ENCODE measurements at regions not wholly inside any gene's neighbourhood (a gene's known extent, or its start where the extent isn't known, plus 50 kb on each side); places are given as distances from the start of the nearest gene placed in this dataset.
A peak's percentile ranks its signal among the peaks of the same experiment; 100 is the strongest.

DNA sequence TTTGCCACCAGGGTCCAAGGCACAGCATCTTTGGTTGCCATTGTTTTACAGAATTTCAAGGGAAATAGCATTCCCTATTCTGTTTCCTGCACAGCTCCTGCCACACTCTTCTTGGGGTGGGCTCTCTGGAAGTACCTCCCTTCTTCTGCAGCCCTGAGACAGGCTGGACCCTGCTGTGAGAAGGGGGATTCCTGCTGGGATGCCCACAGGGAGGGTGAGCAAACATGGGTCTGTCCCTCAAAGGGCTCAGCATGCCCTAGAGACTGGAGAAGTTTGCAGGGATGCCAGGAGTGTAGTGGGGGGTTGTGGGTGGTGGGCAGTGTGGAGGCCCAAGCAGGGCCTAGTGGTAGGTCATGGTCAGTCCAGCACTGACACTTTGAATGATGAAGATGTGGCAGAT lies 222.2 kb upstream of the GPR26 start:
- Histone ChIP-seq H3K27me3 (peaks cover 6% of the 10 kb centered on the region; the same call in 1 of the 2 replicates), H3K36me3 (no peaks in the 10 kb centered on the region), H3K9me3 (no peaks in the 10 kb centered on the region), H3K4me3 (no peak overlapping the region)
- DNase-seq = no peak

- H3K9me3 ChIP-seq = no peaks in the 10 kb centered on the region
- H3K36me3 ChIP-seq = no peaks in the 10 kb centered on the region
- H3K27me3 ChIP-seq = no peaks in the 10 kb centered on the region
- H3K4me3 ChIP-seq = no peak overlapping the region
- DNase-seq = no peak
These were observed 220.8 kb upstream of the GPR26 start for GRCh38 chr10:123445261-123445775.

DNA sequence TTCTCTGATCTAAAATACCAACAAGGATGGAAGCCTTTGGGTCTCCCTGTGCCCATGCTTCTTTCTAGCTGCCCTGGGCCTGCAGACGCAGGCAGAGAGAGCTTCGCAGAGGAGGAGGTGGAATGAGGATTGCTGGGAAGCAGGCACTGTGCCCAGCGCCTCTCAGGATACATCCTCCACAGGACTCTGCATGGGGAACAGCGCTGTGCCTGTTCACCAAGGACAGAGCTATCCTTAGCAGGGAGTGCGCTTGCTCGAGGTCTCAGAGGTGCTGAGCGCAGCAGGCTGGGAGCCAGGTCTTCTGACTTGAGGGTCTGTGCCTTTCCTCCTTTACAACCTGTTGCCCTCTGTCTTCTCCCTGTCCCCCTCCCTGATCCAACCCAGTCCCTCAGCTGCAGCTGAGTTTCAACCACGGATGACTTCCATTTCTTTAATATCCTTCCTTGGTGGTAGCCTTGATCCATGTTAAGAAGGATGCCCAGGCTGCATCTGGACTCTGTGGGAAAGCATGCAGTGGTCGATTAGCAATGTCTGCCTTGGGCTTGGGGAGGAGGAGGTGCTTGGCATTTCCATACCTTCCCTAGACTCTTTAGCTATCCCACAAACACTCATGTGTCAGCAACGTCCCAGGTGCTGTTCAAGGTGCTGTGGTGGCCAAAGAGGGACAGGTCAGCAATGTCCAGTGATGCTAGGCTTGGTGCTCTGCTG lies 219.6 kb upstream of the GPR26 start:
- Histone ChIP-seq H3K36me3 (no peaks in the 10 kb centered on the region), H3K4me3 (no peak overlapping the region), H3K27me3 (no peaks in the 10 kb centered on the region), H3K9me3 (no peaks in the 10 kb centered on the region)
- no peak for DNase-seq

GRCh38 chr10:123449234-123449962 lies 216.8 kb upstream of the GPR26 start:
- Histone ChIP-seq H3K27me3 (no peaks in the 10 kb centered on the region), H3K36me3 (no peaks in the 10 kb centered on the region), H3K9me3 (no peaks in the 10 kb centered on the region), H3K4me3 (no peak overlapping the region)
- DNase-seq = no peak

DNA sequence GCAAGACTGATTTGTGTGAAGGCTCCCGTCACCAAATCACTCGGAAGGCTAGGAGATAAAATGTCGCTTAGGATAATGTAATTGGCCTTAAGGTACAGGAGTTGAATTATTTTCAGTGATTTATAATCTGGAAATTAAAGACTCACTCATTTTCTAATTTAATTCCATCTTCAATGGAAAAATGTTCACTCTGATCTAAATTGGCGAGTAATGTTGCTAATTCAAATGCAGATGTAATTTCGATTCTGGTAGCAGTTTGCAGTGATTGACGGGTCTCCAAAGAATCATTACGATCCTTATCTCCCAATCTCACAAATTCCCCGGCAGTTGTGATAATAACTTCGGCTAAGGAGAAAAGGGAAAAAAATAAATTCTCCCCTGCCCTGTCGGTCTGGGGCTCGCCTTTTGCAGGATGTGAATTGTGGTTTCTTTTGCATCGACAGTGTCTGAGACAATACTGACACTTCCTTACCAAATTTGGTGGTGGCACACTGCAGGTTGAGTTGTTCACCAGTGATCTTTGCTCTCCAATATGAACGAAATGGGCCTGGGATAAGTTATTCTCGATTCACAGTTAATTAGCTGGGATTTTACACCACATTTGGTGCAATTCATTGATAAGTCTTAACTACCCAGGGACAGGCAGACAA lies 215.1 kb upstream of the GPR26 start:
- Histone ChIP-seq H3K36me3 (no peaks in the 10 kb centered on the region), H3K27me3 (no peaks in the 10 kb centered on the region), H3K9me3 (no peaks in the 10 kb centered on the region), H3K4me3 (no peak overlapping the region)
- DNase-seq = no peak

DNA sequence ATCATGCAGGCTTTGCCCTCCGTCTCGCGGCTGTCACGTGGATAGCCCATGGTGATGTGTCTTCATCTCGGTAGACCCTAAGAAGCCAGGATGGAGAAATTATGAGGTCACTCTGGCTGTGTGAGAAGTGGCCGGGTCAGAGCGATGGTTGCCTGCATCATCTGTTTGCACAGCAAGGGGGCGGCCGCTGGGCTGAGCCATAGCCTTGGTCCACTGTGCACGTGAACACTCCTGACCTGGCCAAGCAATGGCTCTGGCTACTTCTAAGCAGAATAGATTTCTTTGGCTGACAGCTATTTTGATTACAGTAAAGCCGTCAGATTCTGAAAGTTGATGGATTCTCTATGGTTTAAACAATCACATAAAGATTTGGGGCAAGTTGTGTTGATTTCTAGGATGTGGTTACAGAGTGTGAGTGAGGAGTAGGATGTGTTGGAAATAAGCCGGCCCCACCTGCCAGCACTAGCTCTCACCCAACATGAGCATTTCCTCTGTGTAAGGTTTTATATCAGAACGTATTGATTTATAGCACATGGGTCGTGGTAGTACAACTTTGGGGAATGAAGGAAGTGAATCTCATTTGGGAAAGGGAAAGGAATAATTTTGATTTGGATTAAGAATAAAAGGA lies 214.4 kb upstream of the GPR26 start:
- Histone ChIP-seq H3K27me3 (no peaks in the 10 kb centered on the region), H3K9me3 (no peaks in the 10 kb centered on the region), H3K4me3 (no peak overlapping the region), H3K36me3 (no peaks in the 10 kb centered on the region)
- DNase-seq = no peak

- Histone ChIP-seq H3K36me3 (no peaks in the 10 kb centered on the region), H3K27me3 (no peaks in the 10 kb centered on the region), H3K9me3 (no peaks in the 10 kb centered on the region), H3K4me3 (no peak overlapping the region)
- no peak for DNase-seq
These were observed 211.2 kb upstream of the GPR26 start for GRCh38 chr10:123454987-123455386.

DNA sequence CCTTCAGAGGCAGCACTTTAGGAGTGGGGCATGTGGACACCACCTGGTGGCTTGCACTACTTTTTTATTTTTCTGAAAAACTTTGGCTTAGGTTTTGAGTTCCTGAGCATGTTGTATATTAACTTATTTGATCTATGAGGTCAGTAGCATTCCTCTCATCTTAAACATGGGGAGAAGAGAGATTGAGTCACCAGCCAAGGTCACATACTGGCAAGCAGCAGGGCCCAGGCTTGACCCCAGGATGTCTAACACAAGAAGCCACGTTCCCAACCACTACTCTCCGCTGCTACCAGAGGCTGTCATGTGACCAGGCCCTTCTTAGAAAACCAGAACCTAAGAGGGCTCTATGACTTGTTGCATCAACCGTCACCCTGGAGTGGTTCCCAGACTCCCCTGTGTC lies 210.3 kb upstream of the GPR26 start:
- no peak overlapping the region for H3K4me3 ChIP-seq
- peak; percentile 53 for DNase-seq
- H3K36me3 ChIP-seq = no peaks in the 10 kb centered on the region
- H3K9me3 ChIP-seq = no peaks in the 10 kb centered on the region
- H3K27me3 ChIP-seq = no peaks in the 10 kb centered on the region

GRCh38 chr10:123458933-123459332 lies 207.2 kb upstream of the GPR26 start:
- Histone ChIP-seq H3K36me3 (no peaks in the 10 kb centered on the region), H3K4me3 (no peak overlapping the region), H3K9me3 (no peaks in the 10 kb centered on the region), H3K27me3 (no peaks in the 10 kb centered on the region)
- no peak for DNase-seq

DNA sequence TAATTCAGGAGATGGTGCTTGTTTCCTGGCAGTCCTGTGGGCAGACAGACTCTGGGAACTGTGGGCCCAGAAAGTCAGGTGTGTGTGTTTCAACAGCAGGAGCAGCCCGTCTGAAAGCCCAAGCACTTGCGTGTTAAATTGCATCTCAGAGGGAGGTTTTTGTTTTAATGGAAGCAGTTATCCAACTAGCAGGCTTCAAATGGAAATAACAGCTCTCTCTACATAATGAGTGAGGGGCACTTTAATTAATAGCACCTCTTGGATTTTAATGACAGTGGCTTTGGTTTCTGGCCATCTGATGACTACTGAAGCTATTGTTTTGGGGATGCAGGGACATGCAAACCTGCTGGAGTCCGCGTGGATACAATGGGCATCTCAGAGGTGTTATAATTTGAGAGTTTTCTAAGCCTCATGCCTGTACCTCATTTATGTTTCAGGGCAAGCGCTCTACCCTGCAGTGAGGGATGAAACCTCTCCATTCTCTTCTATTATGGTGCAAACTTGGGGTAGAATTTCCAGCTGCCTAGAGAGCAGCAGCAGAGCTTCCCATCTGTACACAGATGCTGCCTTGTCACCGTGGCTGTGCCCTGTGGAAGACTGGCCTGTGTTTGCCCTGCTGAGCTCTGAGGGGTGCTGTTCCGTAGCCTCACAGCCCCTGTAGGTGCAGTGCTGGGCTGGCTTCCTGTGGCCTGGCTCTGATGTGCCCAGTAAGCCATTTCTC lies 206.6 kb upstream of the GPR26 start:
- Histone ChIP-seq H3K9me3 (no peaks in the 10 kb centered on the region), H3K36me3 (no peaks in the 10 kb centered on the region), H3K4me3 (no peak overlapping the region), H3K27me3 (no peaks in the 10 kb centered on the region)
- no peak for DNase-seq

DNA sequence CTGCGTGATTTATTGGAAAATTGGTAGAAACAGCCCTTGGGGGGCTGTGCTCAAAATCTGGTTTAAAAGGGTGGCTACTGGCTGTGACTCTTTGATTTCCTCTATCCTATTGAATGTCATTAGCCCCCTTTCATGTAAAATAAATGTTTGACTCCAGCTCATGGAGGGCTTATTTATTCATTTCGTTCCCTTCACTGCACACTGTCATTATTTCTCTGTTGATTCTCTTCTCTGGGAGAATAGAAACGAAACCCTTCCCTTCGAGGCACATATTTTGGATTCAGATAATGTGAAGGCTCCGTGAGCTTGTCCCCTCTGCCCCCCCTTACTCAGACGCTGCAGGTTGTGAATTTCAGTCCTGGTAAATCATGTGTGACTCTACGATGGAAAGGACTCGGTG lies 203.9 kb upstream of the GPR26 start:
- Histone ChIP-seq H3K27me3 (no peaks in the 10 kb centered on the region), H3K4me3 (no peak overlapping the region), H3K9me3 (no peaks in the 10 kb centered on the region), H3K36me3 (no peaks in the 10 kb centered on the region)
- no peak for DNase-seq

- DNase-seq = no peak
- no peaks in the 10 kb centered on the region for H3K27me3 ChIP-seq
- no peaks in the 10 kb centered on the region for H3K36me3 ChIP-seq
- no peaks in the 10 kb centered on the region for H3K9me3 ChIP-seq
- no peak overlapping the region for H3K4me3 ChIP-seq
These were observed 203.4 kb upstream of the GPR26 start for GRCh38 chr10:123462756-123463155.

DNA sequence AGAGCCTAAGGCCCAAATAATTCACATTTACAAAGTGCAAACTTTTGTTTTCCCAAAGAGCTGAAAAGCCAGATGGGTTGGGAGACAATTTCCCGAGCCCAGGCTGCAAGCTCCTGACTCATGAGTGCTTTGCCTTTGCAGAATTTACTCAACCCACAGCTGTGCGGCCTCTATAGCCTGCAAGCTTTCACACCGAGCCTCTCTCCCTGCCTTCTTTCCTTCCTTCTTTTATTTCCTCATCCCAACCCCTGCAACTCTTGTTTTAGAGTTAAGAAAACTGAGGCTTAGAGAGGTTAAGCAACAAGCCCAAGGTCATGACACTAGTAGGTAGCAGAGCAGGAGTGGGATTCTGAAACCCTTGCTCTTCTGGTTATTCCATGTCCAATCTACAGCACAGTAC lies 203.0 kb upstream of the GPR26 start:
- Histone ChIP-seq H3K36me3 (no peaks in the 10 kb centered on the region), H3K4me3 (no peak overlapping the region), H3K9me3 (no peaks in the 10 kb centered on the region), H3K27me3 (no peaks in the 10 kb centered on the region)
- DNase-seq = no peak

- no peaks in the 10 kb centered on the region for H3K27me3 ChIP-seq
- no peaks in the 10 kb centered on the region for H3K36me3 ChIP-seq
- DNase-seq = no peak
- no peak overlapping the region for H3K4me3 ChIP-seq
- no peaks in the 10 kb centered on the region for H3K9me3 ChIP-seq
These were observed 202.5 kb upstream of the GPR26 start for GRCh38 chr10:123463698-123464097.

GRCh38 chr10:123464430-123465323 lies 201.5 kb upstream of the GPR26 start:
- no peak overlapping the region for H3K4me3 ChIP-seq
- DNase-seq = no peak
- H3K36me3 ChIP-seq = no peaks in the 10 kb centered on the region
- H3K27me3 ChIP-seq = no peaks in the 10 kb centered on the region
- no peaks in the 10 kb centered on the region for H3K9me3 ChIP-seq

Measured in MG63 (cell line).